ENCODE measurements at regions not wholly inside any gene's neighbourhood (a gene's known extent, or its start where the extent isn't known, plus 50 kb on each side); places are given as distances from the start of the nearest gene placed in this dataset.

DNA sequence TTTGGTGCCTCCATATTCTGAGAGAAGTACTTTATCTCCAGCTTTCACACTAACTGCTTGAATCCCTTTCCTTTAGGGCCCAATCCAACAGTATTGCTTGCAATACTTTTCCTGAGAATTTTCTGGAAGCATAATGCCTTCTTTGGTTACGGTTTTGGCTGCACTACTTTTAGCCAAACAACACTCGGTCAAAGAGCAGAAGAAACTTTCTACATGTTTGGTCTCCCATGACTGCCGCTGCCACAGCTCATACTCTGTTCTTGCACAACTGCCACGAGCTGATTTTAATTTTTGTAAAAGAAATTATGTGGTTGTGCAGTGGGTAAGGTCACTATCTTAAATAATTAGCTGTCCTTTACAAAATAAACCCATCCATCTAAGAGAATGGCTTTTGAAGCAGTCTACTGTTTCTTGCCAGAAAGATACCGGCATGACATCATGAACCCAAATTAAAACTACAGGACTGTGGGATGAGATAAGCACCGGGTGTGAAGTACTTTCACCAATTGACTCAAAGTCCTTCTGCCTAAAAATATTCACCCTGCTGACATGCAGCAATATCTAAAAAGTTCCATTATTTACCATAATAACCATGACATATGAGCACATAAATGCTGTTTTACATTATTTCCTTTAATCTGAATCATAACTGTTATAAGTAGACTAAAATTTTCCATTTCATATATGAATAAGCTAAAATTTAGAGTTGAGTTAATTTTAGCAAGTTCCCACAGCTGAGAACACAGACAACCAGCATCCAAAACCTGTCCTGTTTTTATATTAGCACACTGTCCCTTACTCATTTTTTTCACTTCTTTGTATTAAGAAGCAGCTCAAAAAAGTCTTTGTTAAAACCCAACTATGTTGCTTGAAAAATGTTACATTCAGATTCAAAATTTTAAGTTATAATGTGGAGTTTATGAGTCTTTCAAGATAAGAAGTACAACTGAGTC lies 1154.3 kb downstream of the EPHA3 start:
- no peak overlapping the region for H3K9ac ChIP-seq (ENCODE audit: low read length)
- no peak overlapping the region for H3K27ac ChIP-seq (ENCODE audit: low read depth, low read length)
- no peak overlapping the region for H3K4me3 ChIP-seq (ENCODE audit: low read depth in 1 of 2, low read length in 2 of 2)
- no peaks in the 10 kb centered on the region for H3K9me3 ChIP-seq (ENCODE audit: low read length)
- H3K4me1 ChIP-seq (ENCODE audit: insufficient read depth, low read length) = no peaks in the 10 kb centered on the region
- H3K27me3 ChIP-seq (ENCODE audit: control insufficient read depth in 1 of 2, insufficient read depth in 2 of 2, low read length in 2 of 2) = no peaks in the 10 kb centered on the region
- H3K36me3 ChIP-seq (ENCODE audit: insufficient read depth, low read length) = no peaks in the 10 kb centered on the region
